IPS-NIHi11 (cell line): ENCODE measurements at regions not wholly inside any gene's neighbourhood (a gene's known extent, or its start where the extent isn't known, plus 50 kb on each side); places are given as distances from the start of the nearest gene placed in this dataset.

ENCODE experiments used
- DNase-seq: peaks from one replicate; pipeline ENCODE4 v3.0.0; 2012; ENCODE audit warnings: mixed read lengths, low spot score

DNA sequence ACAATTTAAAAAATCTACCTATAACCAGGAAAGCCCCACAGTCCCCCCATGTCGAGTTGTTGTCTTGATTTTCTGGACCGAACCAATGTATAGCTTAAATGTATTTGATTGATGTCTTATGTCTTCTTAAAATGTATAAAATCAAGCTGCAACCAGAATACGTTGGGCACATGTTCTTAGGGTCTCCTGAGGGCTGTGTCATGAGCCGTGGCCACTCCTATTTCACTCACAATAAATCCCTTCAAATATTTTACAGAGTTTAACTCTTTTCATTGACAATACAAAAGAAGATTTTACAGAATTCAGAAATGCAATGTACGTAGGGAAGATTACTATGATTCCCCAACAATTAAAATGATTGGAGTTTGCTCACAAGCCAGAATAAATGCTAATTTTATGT, 428.7 kb upstream of the RAG2 start:
- DNase-seq: no peak

DNA sequence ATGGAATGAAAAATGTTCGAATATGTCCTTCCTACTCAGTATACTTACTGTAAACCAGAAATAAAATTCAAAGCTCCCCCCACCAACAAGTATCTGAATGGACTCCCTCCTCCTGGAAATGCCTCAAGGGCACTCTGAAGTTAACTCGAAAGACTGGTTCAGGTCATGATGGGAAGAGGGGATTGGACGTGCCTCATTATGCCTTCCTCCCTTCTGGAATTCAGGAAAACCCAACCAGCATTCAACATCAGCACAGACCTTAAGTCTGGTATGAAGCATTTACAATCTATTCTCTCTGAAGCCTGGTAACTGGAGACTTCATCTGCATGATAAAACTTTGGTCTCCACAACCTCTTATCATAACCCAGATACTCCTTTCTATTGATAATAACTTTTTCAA, 428.3 kb upstream of the RAG2 start:
- DNase-seq: no peak

DNA sequence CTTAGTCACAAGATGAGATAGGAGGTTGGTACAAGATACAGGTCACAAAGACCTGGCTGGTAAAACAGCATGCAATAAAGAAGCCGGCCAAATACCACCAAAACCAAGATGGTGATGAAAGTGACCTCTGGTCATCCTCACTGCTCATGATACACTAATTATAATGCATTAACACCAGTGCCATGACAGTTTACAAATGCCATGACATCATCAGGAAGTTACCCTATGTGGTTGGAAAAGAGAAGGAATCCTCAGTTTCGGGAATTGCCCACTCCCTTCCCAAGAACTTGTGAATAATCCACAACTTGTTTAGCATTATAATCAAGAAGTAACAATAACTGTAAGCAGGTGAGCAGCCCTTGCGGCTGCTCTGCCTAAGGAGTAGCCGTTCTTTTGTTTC, 408.5 kb upstream of the RAG2 start:
- DNase-seq: no peak

DNA sequence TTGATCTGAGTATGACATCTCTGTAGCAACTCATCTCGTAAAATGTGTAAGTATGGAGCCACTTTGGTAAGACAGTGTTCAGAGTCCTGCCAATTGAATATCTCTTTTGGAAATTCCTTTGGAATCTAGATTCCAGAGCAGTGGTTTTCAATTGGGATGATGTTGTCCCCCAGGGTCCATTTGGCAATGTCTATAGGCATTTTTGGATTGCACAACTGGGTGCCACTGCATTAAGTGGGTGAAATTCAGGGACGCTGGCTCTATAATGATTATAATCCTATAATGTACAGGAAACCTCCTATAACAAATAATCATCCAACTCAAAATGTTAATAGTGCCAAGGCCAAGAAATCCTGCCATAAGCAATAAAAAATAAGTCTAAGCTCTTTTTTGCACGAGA, 404.8 kb upstream of the RAG2 start:
- no peak for DNase-seq

DNA sequence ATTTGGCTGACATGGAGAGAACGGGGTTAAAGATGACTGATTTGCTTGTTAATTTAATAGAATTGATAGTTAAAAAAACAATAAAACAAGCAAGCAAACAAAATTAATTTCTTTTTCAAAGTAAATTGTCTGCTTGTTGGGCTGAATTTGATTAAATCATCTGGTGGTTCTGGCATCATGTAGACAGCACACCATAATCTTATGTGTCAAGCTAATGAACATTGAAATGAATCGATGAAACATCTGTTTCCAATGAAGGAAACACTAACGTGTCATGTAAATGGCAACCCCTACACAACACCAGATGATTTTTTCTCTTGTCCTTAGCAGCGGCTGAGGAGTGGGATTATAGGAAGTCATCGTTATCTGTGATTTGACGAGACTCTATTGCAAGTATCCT, 399.6 kb upstream of the RAG2 start:
- DNase-seq: no peak

DNA sequence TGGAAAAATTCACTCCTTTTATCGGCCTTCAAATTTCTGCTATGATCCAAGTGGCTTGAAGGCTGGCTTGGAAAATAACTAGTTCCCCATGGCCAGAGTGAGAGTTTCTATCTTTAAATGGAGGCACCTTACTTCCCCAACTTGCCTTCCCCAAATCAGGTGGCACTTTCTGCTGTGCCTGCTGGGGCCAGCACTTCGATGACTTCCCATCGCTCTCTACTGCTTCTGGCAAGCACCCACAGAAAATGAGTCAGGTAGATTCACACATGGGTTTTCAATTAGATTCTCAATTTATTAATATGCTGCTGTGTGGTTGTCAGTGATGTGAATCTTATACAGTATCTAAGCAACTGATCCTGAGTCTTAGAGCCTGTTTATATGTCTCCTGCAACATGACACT, 398.8 kb upstream of the RAG2 start:
- no peak for DNase-seq

DNA sequence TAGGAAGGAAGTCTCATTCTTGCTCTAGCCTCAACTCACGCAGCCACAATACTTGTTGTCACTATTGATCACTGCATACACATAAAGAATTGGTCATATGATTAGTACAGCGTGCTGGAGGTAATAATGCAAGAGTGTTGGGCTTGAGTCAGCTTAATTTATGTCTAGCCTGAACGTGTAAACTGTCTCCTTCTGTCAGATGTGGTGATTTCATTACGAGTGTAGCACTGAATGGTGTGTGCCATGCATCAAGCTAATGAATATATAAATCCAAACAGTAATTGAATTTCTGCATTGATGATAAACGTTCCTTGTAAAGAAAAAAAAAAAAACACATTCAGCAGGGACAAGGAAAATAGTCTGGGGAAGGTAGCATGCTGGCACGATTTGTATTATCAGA, 396.2 kb upstream of the RAG2 start:
- DNase-seq: no peak

DNA sequence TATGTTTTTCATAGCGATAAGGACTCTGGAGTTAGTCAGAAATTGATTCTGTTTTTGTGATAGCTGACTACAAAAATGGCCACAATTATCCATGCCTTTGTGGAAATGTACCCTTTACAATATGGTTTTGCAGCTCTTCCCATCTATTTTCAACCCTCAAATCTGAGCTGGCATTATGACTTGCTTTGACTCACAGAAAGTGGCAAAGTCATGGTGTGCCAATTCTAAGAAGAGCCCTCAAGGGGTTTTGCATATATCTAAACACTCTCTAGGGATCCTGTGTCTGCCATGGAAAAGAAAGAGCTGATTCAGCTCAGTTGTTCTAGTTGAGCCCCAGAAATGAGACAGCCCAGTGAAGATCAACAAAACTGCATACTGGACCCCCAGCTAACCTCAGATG, 390.5 kb upstream of the RAG2 start:
- no peak for DNase-seq

DNA sequence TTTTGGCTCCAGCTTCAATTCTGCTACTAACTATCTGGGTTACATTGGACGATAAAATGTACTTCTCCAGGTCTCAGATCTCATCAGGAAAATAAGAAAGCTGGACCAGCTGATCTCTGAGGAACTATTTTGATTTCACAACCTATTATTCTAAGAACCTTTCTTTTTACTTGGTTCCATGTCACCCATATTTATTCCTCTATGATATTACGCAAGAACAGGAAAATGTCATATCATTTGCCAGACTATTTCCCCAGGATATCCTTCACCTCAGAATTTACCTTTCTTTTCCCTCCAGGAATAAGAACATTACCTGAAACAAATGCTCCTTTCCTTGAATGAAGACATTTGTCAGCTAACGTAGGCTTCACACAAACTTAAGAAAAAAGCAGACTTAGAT, 387.5 kb upstream of the RAG2 start:
- no peak for DNase-seq

DNA sequence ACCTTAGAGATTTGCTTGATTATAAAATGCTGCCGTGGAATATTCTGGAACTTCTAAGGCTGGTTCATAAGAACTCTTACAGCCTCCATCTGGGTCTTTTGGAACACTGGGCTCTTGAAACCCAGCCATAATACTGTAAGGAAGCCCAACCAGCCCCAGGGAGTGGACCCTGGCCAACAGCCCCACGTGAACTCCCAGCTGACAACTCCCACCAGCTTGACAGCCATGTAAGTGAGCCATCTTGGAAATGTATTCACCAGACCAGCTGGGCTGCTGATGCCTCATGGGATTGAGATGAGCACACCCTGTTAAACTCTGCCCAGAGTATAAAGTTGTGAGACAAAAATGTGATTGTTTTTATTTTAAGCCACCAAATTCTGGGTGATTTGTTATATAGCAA, 378.7 kb upstream of the RAG2 start:
- no peak for DNase-seq

DNA sequence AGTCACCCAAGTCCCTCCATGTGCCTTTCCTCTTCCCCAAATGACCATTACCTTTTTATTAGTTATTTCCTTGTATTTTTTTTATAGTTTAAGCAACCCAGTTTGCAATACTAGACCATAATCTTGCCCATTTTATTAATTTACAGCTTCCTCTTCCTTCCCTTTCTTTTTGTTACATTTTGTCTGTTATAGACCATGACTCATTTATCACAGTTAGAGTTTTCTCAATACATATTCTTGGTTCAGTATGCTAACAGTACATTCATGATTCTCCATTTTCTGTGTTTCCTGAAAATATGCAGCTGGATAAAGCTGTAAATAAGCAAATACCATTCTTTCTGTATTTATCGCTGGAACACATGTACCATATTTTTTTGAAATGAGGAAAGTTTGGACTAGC, 376.7 kb upstream of the RAG2 start:
- no peak for DNase-seq

DNA sequence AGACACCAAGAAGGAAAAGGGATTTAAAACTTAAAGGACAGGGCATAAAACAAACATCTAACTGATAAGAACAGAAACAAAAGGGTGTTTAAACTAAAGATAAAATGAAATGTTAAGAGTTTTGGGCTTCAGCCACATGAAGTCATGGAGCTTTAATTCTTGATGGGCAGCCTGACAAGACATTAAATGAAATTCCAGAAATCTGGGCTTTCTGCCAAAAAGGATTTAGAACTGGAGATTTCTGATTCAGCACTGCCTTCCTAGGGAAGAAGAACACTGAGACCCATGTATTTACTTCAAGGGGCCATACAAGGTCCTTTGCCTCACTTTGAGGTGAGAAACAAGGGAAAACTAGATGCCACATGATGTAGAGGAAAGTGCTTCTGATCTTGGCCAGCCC, 355.9 kb upstream of the RAG2 start:
- no peak for DNase-seq

DNA sequence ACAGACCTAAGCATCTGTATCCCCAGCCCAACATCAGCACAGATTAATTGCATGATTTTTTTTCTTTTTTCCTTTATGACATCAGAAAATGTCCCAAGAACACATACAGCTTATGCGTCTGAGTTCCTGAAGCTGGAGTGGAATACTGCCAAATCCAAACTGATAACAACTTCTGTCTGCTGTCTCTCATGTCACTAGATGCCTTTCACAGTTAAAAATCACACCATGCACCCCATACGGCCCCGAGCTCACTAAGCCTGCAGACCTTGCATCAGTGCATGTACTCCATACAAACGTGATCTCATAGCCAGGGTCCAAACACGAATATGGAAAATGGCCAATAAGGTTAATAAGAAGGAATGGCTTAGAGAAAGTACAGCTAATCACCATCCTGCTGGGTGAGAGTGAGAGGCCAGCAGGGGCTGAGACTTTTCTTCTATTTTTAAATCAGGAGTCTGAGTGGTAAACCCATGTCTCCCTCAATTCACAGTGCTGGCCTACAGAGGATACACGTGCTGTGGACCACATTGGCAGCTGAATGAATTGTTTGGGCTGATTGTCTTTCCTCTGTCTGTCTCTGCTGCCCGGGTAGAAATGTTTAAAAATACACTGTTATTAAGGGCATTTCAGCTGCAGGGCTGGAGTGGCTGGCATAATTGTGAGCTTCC, 350.6 kb upstream of the RAG2 start:
- no peak for DNase-seq

DNA sequence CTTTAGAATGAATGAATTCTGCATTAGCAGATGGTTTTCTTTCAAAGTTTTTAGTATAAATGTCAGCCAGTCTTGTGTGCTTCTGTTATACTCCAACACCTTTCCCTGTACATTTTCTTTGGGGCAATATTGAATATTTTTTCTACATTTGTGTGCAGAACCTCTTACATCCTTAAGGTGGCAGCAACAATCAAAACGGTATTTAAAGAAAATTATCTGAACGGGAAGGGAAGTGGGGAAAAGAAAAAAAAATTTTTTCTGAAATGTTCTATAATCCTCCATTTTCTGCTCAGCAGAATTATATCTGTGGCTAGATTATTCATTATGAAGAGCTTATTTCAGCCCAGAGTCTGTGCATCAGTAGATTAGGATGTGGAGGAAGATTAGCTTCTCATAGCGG, 347.3 kb upstream of the RAG2 start:
- DNase-seq: no peak

DNA sequence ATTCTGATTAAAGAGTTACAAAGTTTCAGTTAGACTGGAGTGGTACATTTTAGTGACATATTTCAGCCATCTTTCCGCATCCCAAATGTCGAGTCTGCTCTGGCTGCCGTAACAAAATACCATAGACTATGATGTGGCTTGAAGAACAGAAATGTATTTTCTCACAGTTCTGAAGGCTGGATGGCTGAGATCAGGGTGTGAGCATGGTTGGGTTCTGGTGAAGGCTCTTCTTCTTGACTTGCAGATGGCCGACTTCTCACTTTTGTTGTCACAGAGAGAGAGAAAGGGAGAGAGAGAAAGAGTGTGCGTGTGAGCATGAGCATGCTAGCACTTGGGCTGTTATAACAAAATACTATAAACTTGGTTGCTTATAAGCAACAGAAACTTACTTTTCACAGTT, 335.4 kb upstream of the RAG2 start:
- no peak for DNase-seq

DNA sequence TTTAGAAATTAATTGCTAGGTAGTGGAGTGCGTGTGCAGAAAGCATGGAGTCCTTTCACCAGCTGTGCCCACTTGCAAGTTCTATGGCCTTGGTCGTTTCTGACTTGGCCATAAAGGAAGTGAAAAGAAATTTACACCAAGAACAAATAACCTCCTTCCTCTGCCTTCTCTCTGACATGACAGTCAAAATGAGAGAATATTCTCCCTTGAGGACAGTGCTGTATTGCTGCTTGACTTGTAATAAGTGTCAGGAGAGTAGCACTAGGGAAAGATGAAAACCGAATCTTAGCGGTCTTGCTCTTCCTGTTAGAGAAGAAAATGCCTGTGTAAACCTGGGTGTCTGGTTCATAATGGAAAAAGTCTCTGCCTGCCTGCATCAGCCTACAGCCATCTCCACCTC, 333.1 kb upstream of the RAG2 start:
- DNase-seq: no peak

DNA sequence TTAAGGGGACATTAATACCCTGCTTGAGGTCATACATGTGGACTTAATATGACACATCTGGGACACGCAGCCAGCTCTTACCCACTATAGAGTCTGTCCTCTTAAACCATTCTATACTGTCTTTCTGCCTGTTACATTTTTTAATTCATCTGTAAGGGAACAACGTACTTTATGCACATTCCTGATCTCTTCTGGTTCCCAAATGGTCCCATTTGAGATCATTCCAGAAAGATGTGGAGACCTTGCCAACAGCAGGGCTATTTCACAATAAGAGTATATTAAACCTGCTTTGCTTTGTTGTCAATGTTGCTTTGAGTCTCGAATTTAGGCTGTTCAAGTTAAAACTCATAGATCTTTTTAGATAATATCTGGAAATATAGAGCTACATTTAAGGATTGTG, 332.2 kb upstream of the RAG2 start:
- DNase-seq: no peak

DNA sequence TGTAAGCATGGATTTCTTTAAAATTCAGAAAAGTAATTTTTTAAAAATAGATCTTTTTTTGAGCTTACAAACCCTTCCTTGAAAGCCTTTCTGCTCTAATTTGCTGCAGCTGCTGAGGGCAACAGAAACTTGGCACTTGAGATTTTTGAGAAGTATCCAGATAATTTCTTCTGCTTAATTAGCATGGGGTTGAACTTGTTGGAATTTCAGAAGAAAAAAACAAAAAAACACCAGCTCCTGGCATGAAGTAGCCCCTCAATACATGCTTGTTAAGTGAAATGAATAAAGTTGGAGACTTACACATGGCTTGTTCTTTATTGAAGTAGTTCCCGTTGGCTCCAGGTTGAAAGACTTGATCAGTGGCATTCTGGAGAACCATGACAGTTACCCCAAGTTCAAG, 331.4 kb upstream of the RAG2 start:
- no peak for DNase-seq

DNA sequence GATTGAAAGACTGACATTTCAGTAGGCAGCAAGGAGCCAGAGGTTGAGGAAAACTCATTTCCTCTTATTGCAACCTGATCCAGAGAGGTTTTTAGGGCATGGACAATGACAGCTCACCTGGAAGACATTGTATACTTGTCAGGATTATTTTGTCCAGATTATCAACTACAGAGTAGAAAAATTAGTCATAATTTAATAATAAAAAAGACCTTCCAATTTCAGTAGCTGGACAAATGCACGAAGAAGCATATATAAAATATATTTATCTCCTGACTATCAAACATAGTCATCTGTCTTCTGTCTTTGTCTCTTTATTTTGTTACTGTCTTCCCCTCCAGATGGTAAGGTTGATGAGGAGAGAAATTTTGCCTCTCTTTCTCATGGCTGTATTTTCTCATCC, 330.6 kb upstream of the RAG2 start:
- no peak for DNase-seq

DNA sequence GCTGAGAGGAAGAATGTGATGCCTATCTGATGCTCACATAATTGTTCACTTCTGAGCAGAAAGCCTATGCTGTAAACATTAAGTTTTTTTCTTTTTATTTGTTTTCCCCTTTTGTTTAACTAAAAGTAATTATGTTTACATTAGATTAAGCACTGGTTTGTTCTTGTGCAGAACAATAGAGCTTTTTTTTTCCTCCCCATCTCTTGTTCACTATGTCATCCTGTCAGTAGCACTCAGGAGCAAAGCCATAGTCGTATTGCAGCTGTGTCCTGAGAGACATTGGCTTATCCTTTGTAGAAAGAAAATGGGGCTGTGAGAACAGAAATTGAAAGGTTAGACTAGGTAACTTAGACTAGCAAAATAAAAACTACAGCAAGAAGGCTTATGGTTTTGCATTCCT, 301.8 kb upstream of the RAG2 start:
- no peak for DNase-seq

DNA sequence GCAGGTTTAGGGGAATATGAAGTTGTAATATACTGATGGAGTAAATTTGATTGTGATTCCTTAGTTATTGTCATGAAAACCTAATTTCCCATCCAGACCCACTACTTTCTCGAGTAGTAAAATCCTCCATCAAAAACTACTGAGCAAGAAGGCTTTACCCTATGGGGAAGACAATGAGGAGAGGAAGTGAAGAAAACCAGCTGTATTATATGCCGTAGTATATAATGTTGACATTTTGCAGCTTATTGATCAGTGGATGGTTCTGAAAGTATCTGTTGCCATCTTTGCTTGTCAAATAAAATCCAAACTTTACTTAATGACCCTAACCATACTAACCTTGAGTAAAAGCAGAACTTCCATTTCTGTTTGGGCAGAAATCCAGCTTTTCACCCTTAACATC, 292.8 kb upstream of the RAG2 start:
- no peak for DNase-seq

DNA sequence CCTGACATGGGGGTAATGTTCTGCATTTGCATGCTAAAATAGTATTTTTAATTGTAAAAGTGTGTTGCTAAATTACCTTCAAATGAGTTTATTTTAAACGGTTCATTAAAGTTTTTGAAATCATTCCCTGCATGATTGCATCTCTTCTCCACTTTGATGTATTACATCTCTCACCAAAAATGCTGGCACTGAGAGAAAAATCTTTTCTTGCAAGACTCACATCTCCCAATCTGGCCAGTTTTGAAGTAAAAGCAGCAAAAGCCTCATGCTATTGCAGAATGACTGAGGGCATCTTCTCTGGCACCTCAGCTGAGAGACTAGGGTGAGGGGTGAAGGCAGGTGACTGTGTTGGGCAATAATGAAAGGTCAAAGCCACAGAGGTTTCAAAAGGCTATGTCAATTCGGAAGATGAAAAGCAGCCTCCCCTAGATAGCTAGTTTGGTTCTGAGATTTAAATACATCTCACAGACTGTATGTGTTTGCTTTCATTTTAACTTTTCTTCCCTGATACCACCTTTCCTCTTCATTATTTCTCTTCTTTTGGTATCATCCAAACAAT, 292.2 kb upstream of the RAG2 start:
- DNase-seq: no peak

DNA sequence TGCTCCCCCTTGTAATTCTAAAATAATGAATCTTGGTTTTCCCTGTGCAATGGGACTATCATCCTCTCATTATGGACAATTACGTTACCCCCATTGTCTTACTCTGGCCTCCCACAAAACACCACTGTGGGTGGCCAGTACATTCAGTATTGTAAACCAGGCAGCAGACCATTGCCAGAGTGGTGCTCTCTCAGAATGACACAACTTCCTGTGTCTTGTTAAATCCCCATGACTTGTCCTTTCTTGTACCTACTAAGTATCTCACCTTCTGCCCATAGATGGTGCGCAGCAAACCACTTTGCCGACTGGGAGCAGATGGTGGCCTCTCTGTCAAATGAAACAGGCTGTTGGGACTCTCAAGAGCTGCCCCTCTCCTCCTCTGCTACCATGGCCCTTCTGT, 287.1 kb upstream of the RAG2 start:
- DNase-seq: no peak

DNA sequence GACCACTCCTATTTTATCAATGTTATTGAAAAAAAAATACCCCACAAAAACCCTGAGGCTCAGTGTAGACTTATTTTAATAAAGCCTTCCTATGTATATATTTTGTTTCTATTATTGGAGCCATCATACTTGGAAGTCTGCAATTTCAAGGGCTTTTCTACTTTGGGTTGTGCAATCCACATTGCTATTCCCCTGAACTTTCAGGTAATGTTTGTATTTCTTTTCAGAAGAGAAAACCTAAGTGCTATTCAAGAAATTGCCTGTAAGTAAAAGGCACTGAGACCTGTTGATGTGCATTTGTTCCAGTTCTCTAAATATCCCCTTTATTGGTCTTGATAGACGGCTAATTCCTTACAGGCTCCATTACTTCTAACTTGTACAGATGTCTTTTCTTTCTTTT, 280.7 kb upstream of the RAG2 start:
- no peak for DNase-seq

DNA sequence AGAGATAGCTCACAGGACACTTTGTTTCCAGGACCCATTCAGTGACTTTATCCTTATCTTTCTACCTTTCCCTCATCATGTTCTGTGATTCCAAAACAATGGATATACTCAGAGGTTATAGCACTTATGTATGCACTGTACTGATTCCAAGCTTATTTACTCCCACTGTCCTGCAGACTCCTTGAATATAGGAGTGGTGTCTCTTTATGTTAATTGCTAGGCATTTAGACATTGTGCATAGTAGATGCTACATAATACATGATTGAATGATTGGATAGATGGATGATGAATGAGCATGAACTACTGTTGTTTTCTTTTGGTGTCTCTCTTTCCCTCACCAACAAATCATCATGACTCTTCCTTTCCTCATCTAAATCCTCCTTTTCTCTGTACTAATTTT, 279.1 kb upstream of the RAG2 start:
- DNase-seq: no peak
